GM12878 (cell line): ENCODE measurements at regions not wholly inside any gene's neighbourhood (a gene's known extent, or its start where the extent isn't known, plus 50 kb on each side); places are given as distances from the start of the nearest gene placed in this dataset.

Experiments used
- ATAC-seq: fragments of 200-7000 bp; cut with Tn5 transposase; 3 replicates; pipeline ENCODE4 v1.9.1; 2020; ENCODE audit warnings: mild to moderate bottlenecking, moderate library complexity
- BruUV-seq: library from RNA; stranded (reverse); fragments of 400-500 nt; replicated peaks from 2 replicates; lab custom pipeline; 2021; lab: Mats Ljungman, UMichigan
- CTCF ChIA-PET: fragments of 300-600 bp; sonication (Branson Sonifier 250); formaldehyde crosslinking; extraction: SDS; loops from one replicate; lab custom pipeline; 2021; ENCODE audit warnings: inconsistent platforms; lab: Yijun Ruan, JAX
- POLR2A ChIA-PET: fragments of 350-600 bp; formaldehyde crosslinking; extraction: SDS; loops from one replicate; lab custom pipeline; 2021; ENCODE audit warnings: inconsistent platforms; lab: Charles Lee
- RAD21 ChIA-PET: fragments of 300-600 bp; sonication (Branson Sonifier 250); formaldehyde crosslinking; loops from one replicate; lab custom pipeline; 2023; ENCODE audit warnings: antibody characterized with exemption; ENCODE audit not compliant: unreplicated experiment; lab: Charles Lee
- SMC1A ChIA-PET: fragments of 300-600 bp; sonication (Branson Sonifier 250); formaldehyde crosslinking; loops from one replicate; lab custom pipeline; 2023; ENCODE audit not compliant: unreplicated experiment, uncharacterized antibody; lab: Charles Lee
- DNase-seq: peaks from one replicate; pipeline ENCODE4 v3.0.0-alpha.2; 2011; ENCODE audit warnings: low read depth, low spot score
- FAIRE-seq: peaks from 3 replicates; lab custom pipeline; 2011; peaks lifted over from hg19 to GRCh38; lab: Jason Lieb, UNC
- H2AFZ ChIP-seq: 2 replicates; pipeline ENCODE4 v1.6.0; 2011; ENCODE audit warnings: low read depth, low read length, control low read depth; ENCODE audit not compliant: control insufficient read depth
- H3K27ac ChIP-seq: 2 replicates; pipeline ENCODE4 v1.5.1; 2011; ENCODE audit warnings: control low read depth; ENCODE audit not compliant: control insufficient read depth, insufficient read depth
- H3K27me3 ChIP-seq, 2 experiments: replicated peaks in 1 of 2; 2 replicates each; pipeline versions ENCODE4 v1.6.0 to v1.6.1; 2011; ENCODE audit warnings: low read length in 1 of 2; ENCODE audit not compliant: control insufficient read depth in 2 of 2, insufficient read depth in 2 of 2
- H3K36me3 ChIP-seq, 2 experiments: 2 replicates each; pipeline ENCODE4 v1.5.1; 2011; ENCODE audit warnings: low read length in 1 of 2; ENCODE audit not compliant: control insufficient read depth in 2 of 2, insufficient read depth in 2 of 2
- H3K4me1 ChIP-seq: 2 replicates; pipeline ENCODE4 v1.6.1; 2011; ENCODE audit warnings: mild to moderate bottlenecking, low read length, moderate library complexity, mixed read lengths; ENCODE audit not compliant: control insufficient read depth, insufficient read depth
- H3K4me2 ChIP-seq: 2 replicates; pipeline ENCODE4 v1.6.0; 2011; ENCODE audit warnings: control low read depth; ENCODE audit not compliant: control insufficient read depth, insufficient read depth
- H3K4me3 ChIP-seq: fragments of 200-600 bp; sonication (generic); 2 replicates; pipeline ENCODE4 v1.5.1; 2016
- H3K79me2 ChIP-seq: 2 replicates; pipeline ENCODE4 v1.6.0; 2011; ENCODE audit warnings: low read length; ENCODE audit not compliant: control insufficient read depth, insufficient read depth
- H3K9ac ChIP-seq: 2 replicates; pipeline ENCODE4 v1.8.0; 2011; ENCODE audit warnings: low read length, control low read depth, mixed read lengths; ENCODE audit not compliant: control insufficient read depth, insufficient read depth
- H3K9me3 ChIP-seq: replicated peaks from 3 replicates; pipeline ENCODE4 v1.5.1; 2011; ENCODE audit warnings: mild to moderate bottlenecking, low read length; ENCODE audit not compliant: control insufficient read depth, insufficient read depth
- H4K20me1 ChIP-seq: 2 replicates; pipeline ENCODE4 v1.6.0; 2011; ENCODE audit not compliant: control insufficient read depth, insufficient read depth
- ASH2L ChIP-seq: fragments of 300-600, 200-600 bp; sonication (generic); IDR thresholded peaks from 2 replicates; pipeline ENCODE4 v1.6.1; 2017; ENCODE audit warnings: low read depth, mild to moderate bottlenecking, borderline replicate concordance
- CBX5 ChIP-seq: sonication (generic); IDR thresholded peaks from 2 replicates; pipeline ENCODE4 v1.6.1; 2016; ENCODE audit warnings: low read depth, moderate library complexity, mild to moderate bottlenecking, inconsistent platforms
- SMC3 ChIP-seq: IDR thresholded peaks from 2 replicates; pipeline ENCODE4 v1.6.1; 2011; ENCODE audit warnings: low read length, improper control_type of control experiment, borderline replicate concordance
- SREBF1 ChIP-seq: IDR thresholded peaks from 2 replicates; pipeline ENCODE4 v1.6.1; 2012; ENCODE audit warnings: mild to moderate bottlenecking, low read length
- ZNF622 ChIP-seq: fragments of 450-650 bp; IDR thresholded peaks from 2 replicates; pipeline ENCODE4 v1.6.1; 2017; ENCODE audit warnings: mild to moderate bottlenecking, inconsistent platforms
- ZSCAN29 ChIP-seq: fragments of 450-650 bp; IDR thresholded peaks from 2 replicates; pipeline ENCODE4 v1.6.1; 2017; ENCODE audit warnings: mild to moderate bottlenecking, moderate library complexity
- WGBS: methylation state at CpG from one replicate; pipeline ENCODE4 v1.1.6; 2016; ENCODE audit warnings: low lambda C conversion rate; ENCODE audit not compliant: insufficient replicate concordance, insufficient coverage; ENCODE audit errors: missing lambda C conversion rate; 5-methylcytosine and 5-hydroxymethylcytosine counted together
- in situ Hi-C: fragments of 300-500 bp; cut with MboI; formaldehyde crosslinking; loops from 9 replicates; pipeline ENCODE4 v1.14.3; 2018; ENCODE audit warnings: mixed read lengths
- intact Hi-C: fragments of 100-400 bp; cut with micrococcal nuclease; formaldehyde crosslinking; loops from one replicate; pipeline ENCODE4 v1.14.2; 2022; ENCODE audit not compliant: unreplicated experiment
- TF ChIP-seq, protein P1 (sequence below): IDR thresholded peaks from 2 replicates; pipeline ENCODE4 v1.6.1; 2012; ENCODE audit warnings: mild to moderate bottlenecking, low read depth, low read length
- TF ChIP-seq, protein P2 (sequence below): fragments of 450-650 bp; conservative IDR thresholded peaks from 2 replicates; pipeline ENCODE4 v1.6.1; 2017; ENCODE audit warnings: mild to moderate bottlenecking, moderate library complexity
- TF ChIP-seq, protein P3 (sequence below): fragments of 450-650 bp; IDR thresholded peaks from 2 replicates; pipeline ENCODE4 v1.6.1; 2017; ENCODE audit warnings: mild to moderate bottlenecking, moderate library complexity
- TF ChIP-seq, protein P4 (sequence below): fragments of 450-650 bp; formaldehyde crosslinking; IDR thresholded peaks from 2 replicates; pipeline ENCODE4 v1.5.0; 2022; ENCODE audit warnings: mild to moderate bottlenecking, missing genetic modification characterization

DNA sequence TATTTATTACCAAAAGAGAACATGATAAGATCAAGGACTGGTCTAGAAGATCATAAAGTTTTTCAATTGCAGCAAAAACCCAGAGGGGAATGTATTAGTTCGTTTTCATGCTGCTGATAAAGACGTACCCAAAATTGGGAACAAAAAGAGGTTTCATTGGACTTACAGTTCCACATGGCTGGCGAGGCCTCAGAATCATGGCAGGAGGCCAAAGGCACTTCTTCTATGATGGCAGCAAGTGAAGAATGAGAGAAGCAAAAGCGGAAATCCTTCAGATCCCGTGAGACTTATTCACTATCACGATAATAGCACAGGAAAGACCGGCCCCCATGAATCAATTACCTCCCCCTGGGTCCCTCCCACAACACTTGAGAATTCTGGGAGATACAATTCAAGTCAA is 57.7 kb upstream of the HIVEP2 start (continued):
- TF ChIP-seq, protein P1, sequence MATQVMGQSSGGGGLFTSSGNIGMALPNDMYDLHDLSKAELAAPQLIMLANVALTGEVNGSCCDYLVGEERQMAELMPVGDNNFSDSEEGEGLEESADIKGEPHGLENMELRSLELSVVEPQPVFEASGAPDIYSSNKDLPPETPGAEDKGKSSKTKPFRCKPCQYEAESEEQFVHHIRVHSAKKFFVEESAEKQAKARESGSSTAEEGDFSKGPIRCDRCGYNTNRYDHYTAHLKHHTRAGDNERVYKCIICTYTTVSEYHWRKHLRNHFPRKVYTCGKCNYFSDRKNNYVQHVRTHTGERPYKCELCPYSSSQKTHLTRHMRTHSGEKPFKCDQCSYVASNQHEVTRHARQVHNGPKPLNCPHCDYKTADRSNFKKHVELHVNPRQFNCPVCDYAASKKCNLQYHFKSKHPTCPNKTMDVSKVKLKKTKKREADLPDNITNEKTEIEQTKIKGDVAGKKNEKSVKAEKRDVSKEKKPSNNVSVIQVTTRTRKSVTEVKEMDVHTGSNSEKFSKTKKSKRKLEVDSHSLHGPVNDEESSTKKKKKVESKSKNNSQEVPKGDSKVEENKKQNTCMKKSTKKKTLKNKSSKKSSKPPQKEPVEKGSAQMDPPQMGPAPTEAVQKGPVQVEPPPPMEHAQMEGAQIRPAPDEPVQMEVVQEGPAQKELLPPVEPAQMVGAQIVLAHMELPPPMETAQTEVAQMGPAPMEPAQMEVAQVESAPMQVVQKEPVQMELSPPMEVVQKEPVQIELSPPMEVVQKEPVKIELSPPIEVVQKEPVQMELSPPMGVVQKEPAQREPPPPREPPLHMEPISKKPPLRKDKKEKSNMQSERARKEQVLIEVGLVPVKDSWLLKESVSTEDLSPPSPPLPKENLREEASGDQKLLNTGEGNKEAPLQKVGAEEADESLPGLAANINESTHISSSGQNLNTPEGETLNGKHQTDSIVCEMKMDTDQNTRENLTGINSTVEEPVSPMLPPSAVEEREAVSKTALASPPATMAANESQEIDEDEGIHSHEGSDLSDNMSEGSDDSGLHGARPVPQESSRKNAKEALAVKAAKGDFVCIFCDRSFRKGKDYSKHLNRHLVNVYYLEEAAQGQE, result no peak

DNA sequence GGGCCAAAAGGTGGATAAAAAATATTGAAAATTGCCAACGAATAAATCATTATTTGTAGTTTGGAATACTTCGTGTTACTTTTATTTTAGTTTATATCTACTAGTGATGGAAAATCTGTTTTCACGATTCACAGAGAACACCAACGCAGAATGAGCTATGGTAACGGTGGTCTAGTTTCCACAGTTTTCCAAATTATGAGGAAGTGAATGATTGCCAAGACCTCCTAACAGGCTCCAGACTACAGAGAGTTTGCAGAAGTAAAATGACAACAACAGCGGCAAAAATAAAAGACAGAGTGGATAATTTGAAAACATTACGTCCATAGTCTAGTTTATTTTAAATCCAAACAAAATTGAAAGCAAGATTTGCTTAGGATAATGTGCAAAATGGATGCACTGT is 57.0 kb upstream of the AIG1 start:
- DNase-seq, result no peak
- ChIA-PET SMC1A (no interaction called here), POLR2A (no interaction called here), RAD21 (no interaction called here), CTCF (no interaction called here)
- intact Hi-C loops, result no loop called here
- Histone ChIP-seq H3K36me3 (no peaks in the 10 kb centered on the region), H3K27me3 (no peaks in the 10 kb centered on the region), H2AFZ (no peak overlapping the region), H3K9me3 (no peaks in the 10 kb centered on the region), H3K79me2 (no peaks in the 10 kb centered on the region), H3K9ac (no peak overlapping the region), H3K27ac (no peak overlapping the region), H3K4me3 (no peak overlapping the region), H3K4me1 (peaks cover 9% of the 10 kb centered on the region), H4K20me1 (no peaks in the 10 kb centered on the region), H3K4me2 (no peak overlapping the region)
- no peak for FAIRE-seq
- in situ Hi-C loops, result no loop called here
- ATAC-seq, result no peak
- BruUV-seq, result no TSS peak
- WGBS, result 75% methylated on average over 7 of the region's 7 CpGs
- TF ChIP-seq SMC3, result no peak
- TF ChIP-seq, protein P2, sequence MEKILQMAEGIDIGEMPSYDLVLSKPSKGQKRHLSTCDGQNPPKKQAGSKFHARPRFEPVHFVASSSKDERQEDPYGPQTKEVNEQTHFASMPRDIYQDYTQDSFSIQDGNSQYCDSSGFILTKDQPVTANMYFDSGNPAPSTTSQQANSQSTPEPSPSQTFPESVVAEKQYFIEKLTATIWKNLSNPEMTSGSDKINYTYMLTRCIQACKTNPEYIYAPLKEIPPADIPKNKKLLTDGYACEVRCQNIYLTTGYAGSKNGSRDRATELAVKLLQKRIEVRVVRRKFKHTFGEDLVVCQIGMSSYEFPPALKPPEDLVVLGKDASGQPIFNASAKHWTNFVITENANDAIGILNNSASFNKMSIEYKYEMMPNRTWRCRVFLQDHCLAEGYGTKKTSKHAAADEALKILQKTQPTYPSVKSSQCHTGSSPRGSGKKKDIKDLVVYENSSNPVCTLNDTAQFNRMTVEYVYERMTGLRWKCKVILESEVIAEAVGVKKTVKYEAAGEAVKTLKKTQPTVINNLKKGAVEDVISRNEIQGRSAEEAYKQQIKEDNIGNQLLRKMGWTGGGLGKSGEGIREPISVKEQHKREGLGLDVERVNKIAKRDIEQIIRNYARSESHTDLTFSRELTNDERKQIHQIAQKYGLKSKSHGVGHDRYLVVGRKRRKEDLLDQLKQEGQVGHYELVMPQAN, result no peak
- no peak for TF ChIP-seq ZSCAN29
- no peak for TF ChIP-seq ZNF622
- no peak for TF ChIP-seq SREBF1
- TF ChIP-seq, protein P3, sequence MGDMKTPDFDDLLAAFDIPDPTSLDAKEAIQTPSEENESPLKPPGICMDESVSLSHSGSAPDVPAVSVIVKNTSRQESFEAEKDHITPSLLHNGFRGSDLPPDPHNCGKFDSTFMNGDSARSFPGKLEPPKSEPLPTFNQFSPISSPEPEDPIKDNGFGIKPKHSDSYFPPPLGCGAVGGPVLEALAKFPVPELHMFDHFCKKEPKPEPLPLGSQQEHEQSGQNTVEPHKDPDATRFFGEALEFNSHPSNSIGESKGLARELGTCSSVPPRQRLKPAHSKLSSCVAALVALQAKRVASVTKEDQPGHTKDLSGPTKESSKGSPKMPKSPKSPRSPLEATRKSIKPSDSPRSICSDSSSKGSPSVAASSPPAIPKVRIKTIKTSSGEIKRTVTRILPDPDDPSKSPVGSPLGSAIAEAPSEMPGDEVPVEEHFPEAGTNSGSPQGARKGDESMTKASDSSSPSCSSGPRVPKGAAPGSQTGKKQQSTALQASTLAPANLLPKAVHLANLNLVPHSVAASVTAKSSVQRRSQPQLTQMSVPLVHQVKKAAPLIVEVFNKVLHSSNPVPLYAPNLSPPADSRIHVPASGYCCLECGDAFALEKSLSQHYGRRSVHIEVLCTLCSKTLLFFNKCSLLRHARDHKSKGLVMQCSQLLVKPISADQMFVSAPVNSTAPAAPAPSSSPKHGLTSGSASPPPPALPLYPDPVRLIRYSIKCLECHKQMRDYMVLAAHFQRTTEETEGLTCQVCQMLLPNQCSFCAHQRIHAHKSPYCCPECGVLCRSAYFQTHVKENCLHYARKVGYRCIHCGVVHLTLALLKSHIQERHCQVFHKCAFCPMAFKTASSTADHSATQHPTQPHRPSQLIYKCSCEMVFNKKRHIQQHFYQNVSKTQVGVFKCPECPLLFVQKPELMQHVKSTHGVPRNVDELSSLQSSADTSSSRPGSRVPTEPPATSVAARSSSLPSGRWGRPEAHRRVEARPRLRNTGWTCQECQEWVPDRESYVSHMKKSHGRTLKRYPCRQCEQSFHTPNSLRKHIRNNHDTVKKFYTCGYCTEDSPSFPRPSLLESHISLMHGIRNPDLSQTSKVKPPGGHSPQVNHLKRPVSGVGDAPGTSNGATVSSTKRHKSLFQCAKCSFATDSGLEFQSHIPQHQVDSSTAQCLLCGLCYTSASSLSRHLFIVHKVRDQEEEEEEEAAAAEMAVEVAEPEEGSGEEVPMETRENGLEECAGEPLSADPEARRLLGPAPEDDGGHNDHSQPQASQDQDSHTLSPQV, result no peak
- TF ChIP-seq ASH2L, result no peak
- no peak for TF ChIP-seq CBX5
- TF ChIP-seq, protein P4, sequence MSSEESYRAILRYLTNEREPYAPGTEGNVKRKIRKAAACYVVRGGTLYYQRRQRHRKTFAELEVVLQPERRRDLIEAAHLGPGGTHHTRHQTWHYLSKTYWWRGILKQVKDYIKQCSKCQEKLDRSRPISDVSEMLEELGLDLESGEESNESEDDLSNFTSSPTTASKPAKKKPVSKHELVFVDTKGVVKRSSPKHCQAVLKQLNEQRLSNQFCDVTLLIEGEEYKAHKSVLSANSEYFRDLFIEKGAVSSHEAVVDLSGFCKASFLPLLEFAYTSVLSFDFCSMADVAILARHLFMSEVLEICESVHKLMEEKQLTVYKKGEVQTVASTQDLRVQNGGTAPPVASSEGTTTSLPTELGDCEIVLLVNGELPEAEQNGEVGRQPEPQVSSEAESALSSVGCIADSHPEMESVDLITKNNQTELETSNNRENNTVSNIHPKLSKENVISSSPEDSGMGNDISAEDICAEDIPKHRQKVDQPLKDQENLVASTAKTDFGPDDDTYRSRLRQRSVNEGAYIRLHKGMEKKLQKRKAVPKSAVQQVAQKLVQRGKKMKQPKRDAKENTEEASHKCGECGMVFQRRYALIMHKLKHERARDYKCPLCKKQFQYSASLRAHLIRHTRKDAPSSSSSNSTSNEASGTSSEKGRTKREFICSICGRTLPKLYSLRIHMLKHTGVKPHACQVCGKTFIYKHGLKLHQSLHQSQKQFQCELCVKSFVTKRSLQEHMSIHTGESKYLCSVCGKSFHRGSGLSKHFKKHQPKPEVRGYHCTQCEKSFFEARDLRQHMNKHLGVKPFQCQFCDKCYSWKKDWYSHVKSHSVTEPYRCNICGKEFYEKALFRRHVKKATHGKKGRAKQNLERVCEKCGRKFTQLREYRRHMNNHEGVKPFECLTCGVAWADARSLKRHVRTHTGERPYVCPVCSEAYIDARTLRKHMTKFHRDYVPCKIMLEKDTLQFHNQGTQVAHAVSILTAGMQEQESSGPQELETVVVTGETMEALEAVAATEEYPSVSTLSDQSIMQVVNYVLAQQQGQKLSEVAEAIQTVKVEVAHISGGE (CRISPR knock-in tag), result no peak
